ENCODE measurements at regions not wholly inside any gene's neighbourhood (a gene's known extent, or its start where the extent isn't known, plus 50 kb on each side); places are given as distances from the start of the nearest gene placed in this dataset.
"Not testable (repeated sequence)": the region's sequence is repeated elsewhere in the genome, so short reads cannot be mapped to it uniquely, and the experiment has no call there.

DNA sequence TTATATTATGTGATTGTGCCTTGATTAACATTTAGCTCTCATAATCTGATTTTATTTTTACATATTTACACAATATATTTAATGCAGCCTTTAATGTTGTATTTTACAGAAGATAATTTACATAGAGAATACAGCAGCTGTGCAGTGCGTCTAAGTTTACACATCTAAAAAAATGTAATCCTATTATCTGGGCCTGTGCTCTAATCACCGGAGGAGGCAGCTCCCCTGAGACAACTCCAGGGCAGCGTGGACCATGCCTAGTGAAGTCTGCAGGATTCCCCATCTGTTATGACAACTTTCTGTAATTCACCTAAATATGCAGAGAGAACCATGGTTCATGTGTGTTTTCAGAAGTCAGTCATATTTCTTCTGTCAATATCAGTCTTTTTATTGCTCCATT, 1149.3 kb downstream of the TMEM121 start:
- TF ChIP-seq, protein P1, sequence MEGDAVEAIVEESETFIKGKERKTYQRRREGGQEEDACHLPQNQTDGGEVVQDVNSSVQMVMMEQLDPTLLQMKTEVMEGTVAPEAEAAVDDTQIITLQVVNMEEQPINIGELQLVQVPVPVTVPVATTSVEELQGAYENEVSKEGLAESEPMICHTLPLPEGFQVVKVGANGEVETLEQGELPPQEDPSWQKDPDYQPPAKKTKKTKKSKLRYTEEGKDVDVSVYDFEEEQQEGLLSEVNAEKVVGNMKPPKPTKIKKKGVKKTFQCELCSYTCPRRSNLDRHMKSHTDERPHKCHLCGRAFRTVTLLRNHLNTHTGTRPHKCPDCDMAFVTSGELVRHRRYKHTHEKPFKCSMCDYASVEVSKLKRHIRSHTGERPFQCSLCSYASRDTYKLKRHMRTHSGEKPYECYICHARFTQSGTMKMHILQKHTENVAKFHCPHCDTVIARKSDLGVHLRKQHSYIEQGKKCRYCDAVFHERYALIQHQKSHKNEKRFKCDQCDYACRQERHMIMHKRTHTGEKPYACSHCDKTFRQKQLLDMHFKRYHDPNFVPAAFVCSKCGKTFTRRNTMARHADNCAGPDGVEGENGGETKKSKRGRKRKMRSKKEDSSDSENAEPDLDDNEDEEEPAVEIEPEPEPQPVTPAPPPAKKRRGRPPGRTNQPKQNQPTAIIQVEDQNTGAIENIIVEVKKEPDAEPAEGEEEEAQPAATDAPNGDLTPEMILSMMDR (IDR thresholded peaks at IDR 0.05; ENCODE audit: insufficient read depth, low read depth, low read length) = not testable (repeated sequence)
- TF ChIP-seq EZH2 (IDR thresholded peaks at IDR 0.05; ENCODE audit: insufficient read depth, low read length) = not testable (repeated sequence)
